AML-193 (cell line): ENCODE measurements at regions not wholly inside any gene's neighbourhood (a gene's known extent, or its start where the extent isn't known, plus 50 kb on each side); places are given as distances from the start of the nearest gene placed in this dataset.
A peak's percentile ranks its signal among the peaks of the same experiment; 100 is the strongest.
"Not testable (repeated sequence)": the region's sequence is repeated elsewhere in the genome, so short reads cannot be mapped to it uniquely, and the experiment has no call there.

Experiments
- DNase-seq, 2 experiments: peaks; one replicate each; lab custom pipeline; 2025; lab: John Stamatoyannopoulos, UW

GRCh38 chr6:62889240-62889639, 322.0 kb upstream of the FKBP1C start:
- no peak for DNase-seq

GRCh38 chr6:62891065-62891647, 320.1 kb upstream of the FKBP1C start:
- peak; percentile 52 to 66 for DNase-seq

- DNase-seq: no peak
Observed at GRCh38 chr6:62894114-62894513, 317.2 kb upstream of the FKBP1C start.

GRCh38 chr6:62903266-62903665, 308.0 kb upstream of the FKBP1C start:
- DNase-seq: no peak

- no peak for DNase-seq
Observed at GRCh38 chr6:62904687-62905086, 306.6 kb upstream of the FKBP1C start.

- no peak for DNase-seq
Observed at GRCh38 chr6:62914530-62914929, 296.7 kb upstream of the FKBP1C start.

- DNase-seq: no peak
Observed at GRCh38 chr6:62923728-62924127, 287.5 kb upstream of the FKBP1C start.

- DNase-seq: no peak
Observed at GRCh38 chr6:62940848-62941247, 270.4 kb upstream of the FKBP1C start.

GRCh38 chr6:62942000-62942399, 269.3 kb upstream of the FKBP1C start:
- DNase-seq: no peak

- DNase-seq: no peak
Observed at GRCh38 chr6:62968834-62969233, 242.4 kb upstream of the FKBP1C start.

- DNase-seq: no peak
Observed at GRCh38 chr6:62971976-62972658, 239.2 kb upstream of the FKBP1C start.

GRCh38 chr6:62974452-62974851, 236.8 kb upstream of the FKBP1C start:
- DNase-seq: no peak

GRCh38 chr6:62976566-62976965, 234.7 kb upstream of the FKBP1C start:
- DNase-seq: no peak

- DNase-seq: no peak
Observed at GRCh38 chr6:62978920-62979319, 232.3 kb upstream of the FKBP1C start.

- DNase-seq: no peak
Observed at GRCh38 chr6:62980093-62980492, 231.2 kb upstream of the FKBP1C start.

GRCh38 chr6:62980724-62981123, 230.5 kb upstream of the FKBP1C start:
- no peak for DNase-seq

- DNase-seq: no peak
Observed at GRCh38 chr6:62982951-62983350, 228.3 kb upstream of the FKBP1C start.

- not testable (repeated sequence) for DNase-seq
Observed at GRCh38 chr6:62991696-62992095, 219.6 kb upstream of the FKBP1C start.

- DNase-seq: no peak
Observed at GRCh38 chr6:62993951-62994350, 217.3 kb upstream of the FKBP1C start.

GRCh38 chr6:62998022-62998421, 213.2 kb upstream of the FKBP1C start:
- no peak for DNase-seq

- not testable (repeated sequence) for DNase-seq
Observed at GRCh38 chr6:62999242-62999641, 212.0 kb upstream of the FKBP1C start.

- DNase-seq: no peak
Observed at GRCh38 chr6:62999796-63000195, 211.5 kb upstream of the FKBP1C start.

GRCh38 chr6:63006018-63006417, 205.3 kb upstream of the FKBP1C start:
- not testable (repeated sequence) for DNase-seq

- DNase-seq: peak; percentile 58 to 72
Observed at GRCh38 chr6:63010962-63011361, 200.3 kb upstream of the FKBP1C start.
